Inflammatory macrophage treated with lipopolysaccharide for 4 hours (primary cell): ENCODE measurements at regions not wholly inside any gene's neighbourhood (a gene's known extent, or its start where the extent isn't known, plus 50 kb on each side); places are given as distances from the start of the nearest gene placed in this dataset.
"Not testable (repeated sequence)": the region's sequence is repeated elsewhere in the genome, so short reads cannot be mapped to it uniquely, and the experiment has no call there.

ENCODE experiments used
- DNase-seq: peaks from one replicate; pipeline ENCODE4 v3.0.0-alpha.2; 2020

DNA sequence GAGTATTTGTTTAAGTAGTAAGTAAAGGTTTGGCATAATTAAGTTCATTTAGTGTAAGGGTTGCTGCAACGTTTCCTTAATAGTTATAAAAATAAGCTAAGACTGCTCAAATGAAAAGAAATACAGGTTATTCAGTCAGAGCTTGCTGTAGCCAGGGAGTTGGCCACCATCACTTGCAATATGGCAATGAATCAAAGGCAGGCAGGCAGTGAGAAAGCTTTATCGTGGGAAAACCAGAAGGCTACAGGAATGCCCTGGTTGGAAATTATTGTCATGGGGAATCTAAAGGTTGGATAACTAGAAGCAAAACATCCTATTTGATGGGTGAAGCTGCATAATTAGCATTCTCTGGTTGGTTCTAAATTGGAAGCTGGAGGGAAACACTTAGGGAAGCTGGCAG is 1286.4 kb upstream of the CDH18 start:
- DNase-seq, result not testable (repeated sequence)

DNA sequence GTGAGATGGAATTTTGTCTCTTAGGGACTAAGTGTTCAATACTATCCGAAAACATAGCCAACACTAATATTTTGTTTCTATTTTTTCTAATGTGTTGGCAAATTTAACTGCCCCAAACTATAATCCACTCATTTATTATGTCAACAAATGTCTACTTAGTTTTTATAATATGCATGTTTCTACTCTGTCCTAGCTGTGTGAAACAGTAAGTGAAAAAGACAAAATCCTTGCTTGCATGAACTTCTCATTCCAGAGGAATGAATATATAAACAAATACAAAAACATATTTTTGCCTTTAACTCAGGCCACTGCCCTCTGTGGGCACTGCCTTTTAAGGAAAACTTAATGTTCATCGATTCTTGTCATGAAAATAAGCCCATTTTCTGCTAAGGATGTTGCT is 1275.4 kb upstream of the CDH18 start:
- DNase-seq, result no peak

DNA sequence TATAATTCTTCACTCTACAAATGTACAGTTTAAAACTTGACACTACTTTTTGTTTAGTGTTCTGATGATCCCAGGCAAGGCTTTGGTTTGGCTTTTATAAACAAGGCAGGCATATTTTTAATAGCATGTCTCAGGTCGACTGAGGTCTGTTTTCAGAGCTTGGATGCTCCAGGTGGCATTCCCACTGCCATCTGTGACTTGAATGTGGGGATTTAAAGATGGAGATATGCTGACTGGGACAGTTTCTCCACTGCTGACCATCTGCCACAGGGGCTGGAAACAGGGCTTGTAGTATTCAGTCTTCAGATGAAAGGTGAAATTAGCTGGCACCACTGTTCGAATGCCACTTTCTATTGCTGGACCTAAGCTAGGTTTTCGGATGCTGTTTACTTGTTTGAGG is 1266.2 kb upstream of the CDH18 start:
- no peak for DNase-seq

DNA sequence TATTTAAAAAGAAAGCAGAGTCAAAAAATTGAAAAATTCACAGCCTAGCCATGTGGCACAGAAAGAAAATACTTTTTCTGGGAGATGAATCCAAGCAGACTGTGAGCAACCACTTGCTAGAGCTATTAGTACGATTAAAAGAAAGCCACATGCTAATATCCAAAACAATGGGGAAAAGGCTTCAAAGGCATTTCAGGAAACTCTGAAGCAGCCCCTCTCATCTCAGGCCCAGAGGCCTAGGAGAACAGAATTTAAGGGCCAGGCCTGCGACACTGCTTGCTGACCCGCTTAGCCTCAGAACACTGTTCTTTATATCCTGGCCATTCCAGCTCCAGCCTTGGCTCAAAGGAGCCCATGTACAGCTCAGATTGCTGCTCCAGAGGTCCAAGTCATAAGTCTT is 1257.0 kb upstream of the CDH18 start:
- DNase-seq, result no peak

DNA sequence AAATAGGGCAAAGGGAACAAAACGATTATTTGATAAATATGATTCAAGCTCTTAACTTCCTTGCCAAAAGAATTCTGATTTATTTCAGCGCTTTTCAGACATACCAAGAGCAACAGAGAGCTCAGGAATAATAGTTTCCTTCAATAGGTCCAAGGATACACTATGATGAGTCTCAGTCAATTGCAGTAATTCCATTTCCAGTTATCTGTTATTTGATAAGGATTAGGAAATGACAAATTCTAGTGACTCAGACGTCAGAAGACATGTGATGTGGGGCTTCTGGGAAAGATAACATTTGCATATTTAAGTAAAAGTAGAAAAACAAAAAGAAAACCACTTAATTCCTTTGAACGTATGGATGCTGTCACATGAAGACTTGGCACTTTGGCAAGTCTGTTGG is 1250.8 kb upstream of the CDH18 start:
- DNase-seq, result no peak

DNA sequence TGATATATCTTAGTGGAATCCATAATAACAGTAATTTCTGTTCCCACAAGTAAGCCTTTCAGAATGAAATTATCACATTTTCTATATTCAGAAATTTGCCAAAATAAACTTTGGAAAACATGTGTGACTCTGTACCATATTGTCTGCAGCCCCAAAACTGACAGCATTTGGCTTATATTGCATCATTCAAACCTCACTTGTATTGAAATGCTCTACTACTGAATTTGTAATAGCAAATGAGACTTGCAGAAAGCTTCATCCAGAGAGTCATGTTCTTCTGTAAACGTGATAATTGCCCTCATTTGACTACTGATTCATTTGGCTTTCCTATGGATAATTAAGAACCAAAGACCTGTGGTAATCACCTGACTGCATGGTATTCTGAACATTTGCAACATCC is 1249.5 kb upstream of the CDH18 start:
- DNase-seq, result no peak

DNA sequence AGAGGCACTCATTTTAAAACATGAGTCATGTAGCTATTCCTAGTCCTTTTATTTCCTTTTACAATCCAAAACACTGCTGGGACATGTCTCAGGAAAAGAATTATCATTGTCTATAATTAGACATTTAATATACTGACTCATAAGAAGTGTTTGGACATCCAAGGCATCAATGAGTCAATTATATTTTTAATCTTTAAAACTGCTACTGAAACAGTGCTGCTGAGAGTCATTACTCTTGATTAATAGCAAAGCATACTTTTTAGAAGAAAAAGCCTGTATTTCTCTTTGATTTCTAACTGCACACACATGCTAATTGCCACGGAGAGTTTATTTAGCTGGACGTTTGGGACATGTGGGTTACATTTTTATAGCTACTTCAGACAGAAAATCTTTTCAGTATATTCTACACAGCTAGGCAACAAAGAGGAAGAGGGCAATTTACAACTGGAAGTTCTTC is 1249.0 kb upstream of the CDH18 start:
- DNase-seq, result no peak

DNA sequence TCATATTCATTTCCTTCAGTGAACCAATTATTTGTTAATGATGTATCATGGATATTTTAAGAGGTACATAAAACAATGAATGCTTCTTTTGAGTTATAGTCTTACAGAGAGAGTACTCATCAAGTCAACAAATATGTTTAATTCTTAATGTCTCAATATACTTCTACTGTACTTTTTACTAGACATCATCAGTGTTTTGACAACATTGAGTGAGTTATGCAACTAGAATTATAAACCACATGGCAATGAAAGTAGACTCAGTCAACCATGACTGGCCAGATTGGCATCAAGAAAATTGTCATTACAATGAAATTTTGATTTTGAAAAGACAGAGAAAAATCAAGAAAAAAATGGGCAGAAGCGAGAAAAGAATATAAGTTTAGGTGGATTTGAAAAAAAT is 1248.1 kb upstream of the CDH18 start:
- no peak for DNase-seq

DNA sequence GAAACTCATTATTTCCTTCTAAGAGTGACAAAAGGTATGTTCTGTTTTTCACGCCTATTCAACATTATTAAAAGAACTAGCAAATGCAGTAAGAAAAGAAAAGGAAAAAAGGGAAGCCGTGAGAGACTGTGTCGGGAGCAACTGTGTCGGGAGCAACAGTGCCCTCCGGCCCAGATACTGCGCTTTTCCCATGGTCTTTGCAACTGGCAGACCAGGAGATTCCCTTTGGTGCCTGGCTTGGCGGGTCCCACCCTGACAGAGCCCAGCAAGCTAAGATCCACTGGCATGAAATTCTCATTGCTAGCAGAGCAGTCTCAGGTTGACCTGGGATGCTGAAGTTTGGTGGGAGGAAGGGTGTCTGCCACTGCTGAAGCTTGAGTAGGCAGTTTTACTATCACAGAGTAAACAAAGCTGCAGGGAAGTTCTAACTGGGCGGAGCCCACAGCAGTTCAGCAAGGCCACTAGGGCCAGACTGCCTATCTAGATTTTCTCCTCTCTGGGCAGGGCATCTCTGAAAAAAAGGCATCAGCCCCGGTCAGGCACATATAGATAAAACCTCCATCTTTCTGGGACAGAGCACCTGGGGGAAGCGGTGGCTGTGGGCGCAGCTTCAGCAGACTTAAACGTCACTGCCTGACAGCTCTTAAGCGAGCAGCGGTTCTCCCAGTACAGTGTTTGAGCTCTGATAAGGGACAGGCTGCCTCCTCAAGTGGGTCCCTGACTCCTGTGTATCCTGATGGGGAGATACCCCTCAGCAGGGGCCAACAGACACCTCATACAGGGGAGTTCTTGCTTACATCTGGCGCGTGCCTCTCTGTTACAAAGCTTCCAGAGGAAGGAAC is 1237.4 kb upstream of the CDH18 start:
- DNase-seq, result no peak

DNA sequence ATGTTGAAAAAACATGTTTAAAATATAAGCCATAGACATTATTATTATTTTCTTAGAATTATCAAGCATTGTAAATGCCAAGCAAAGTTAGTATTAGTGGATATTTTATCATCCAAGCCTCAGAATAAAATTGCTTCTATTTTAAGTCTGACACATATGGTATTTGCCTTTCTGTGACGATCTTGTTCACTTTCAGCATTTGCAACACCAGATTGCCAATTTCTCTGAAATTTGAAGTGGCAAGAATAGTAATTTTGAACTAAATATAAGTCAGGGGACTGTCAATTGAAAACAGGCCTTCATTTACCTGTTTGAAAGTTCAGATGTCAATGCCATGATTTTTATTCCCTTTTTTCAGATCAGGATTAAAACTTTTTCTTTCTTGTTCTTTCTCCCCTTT is 1233.6 kb upstream of the CDH18 start:
- DNase-seq, result no peak

DNA sequence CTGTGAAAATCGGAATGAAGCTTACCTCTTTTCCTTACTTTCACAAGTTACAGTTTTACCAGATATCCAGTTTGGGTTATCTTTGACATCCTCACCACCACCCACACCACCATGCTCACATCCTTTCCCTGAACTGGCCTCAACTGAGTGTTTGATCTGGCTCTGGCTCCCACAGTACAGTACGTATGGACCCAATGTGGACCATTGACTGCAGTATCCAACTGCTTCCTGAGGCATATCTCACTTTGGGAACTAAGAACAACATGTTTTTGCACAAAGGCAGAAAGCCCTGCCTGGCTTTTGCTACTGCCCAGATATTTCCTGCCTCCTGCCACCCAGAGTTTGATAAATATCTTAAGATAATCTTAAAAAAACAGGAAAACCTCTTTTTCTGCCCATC is 1232.0 kb upstream of the CDH18 start:
- DNase-seq, result no peak

DNA sequence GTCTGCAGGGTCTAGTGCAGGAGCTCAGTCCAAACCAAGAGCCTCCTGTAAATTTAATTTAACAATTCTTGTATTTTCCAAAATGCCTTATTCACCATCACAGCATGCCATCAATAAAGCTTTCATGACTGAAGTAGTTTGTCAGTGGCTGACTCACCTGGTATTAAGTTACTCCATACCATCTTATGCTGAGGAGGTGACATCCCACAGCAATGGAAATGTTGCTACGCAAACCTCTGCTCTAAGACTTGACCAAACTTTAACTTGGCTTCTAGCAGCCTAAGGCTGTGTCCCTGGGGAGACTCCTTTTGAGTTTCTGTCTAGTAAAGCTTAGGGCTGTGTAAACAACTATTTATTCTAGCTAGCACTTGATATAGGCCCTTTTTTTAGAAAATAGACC is 1231.3 kb upstream of the CDH18 start:
- DNase-seq, result no peak

DNA sequence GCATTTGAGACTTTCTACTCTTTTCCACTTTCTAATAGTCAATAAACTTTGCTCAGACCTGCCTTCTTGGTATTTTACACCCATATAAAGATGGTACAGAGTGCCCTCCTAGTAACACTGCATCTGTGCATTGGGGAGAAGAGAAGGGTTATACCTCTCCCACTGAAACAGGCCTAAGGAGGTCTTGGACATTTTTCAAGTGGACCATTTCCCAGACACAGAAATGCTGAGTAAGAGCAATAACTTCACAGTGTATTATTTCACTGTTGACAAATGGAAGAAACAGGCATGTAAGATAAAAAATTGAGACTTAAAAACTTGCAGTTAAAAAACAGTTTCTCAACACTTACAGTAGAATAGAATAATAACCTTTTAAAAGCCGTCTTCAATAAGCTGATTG is 1224.0 kb upstream of the CDH18 start:
- DNase-seq, result no peak

DNA sequence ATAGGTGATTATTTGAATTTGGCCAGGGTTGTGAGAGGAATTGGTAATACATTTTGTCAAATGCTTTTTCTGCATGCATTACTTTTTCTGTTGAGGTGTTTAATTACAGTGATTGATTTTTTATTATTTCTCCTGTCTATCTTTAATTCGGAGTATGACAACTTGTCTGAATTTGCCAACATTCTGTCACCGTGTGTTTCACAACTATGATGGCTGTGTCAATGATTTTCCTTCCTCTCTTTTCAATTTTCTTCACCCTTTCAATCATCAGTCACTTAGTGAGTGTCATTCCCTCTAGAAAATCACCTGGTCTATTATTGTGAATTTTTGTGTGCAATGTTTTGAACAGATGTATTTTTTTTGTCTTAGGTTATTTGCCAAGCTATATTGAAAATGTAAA is 1221.4 kb upstream of the CDH18 start:
- no peak for DNase-seq

DNA sequence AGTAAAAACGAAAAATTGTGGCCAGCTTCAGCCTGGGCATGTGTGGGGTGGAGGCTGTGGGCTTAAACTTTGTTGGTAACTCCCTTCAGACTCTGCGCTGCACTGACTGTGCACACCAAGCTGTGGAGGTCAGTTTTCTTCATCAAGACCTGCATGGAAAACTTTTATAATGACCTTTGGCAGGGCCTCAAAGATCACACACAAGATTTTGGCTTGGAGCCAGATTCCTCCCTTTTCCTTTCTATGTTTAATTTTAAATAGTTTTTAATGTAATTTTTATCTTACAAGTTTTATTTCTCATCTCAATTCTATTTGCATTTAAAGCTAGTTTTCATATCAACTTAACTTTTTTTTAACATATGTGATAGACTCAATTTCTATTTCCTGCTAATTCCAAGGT is 1211.1 kb upstream of the CDH18 start:
- DNase-seq, result no peak

DNA sequence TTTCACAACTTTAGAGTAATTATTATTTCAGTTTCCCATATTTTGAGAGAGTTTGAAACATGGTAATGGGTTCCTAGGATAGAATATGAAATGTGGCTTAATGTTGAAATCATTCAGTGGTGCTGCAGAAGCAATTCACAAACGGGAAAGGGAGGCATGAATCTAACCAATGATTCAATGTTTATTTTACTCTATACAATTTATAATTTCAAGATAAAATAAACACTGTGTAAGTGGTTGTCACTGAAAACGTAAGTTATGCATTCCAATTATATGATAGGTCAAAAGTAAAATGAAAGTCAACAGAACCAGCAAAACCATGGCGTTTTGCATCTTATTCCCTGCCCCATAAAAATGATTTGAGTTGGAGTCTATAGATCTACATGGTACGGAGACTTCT is 1207.1 kb upstream of the CDH18 start:
- DNase-seq, result no peak

DNA sequence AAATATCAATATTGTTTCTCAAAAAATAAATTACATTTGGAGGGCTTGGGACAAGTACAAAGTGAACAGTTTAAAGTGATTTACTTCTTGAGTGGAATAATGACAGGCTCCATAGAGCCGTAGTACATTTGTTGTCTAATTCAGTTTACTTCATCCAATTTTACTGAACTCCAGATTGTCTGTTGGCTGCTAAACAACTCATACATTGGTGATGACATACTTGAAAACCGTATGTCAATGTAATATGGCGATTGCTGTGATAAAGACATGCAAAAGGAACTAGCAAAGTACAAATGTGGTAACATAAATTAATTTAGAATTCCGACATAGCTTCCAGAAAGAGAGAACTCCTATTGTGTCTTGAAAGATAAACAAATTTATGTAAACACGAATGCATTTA is 1197.5 kb upstream of the CDH18 start:
- no peak for DNase-seq

DNA sequence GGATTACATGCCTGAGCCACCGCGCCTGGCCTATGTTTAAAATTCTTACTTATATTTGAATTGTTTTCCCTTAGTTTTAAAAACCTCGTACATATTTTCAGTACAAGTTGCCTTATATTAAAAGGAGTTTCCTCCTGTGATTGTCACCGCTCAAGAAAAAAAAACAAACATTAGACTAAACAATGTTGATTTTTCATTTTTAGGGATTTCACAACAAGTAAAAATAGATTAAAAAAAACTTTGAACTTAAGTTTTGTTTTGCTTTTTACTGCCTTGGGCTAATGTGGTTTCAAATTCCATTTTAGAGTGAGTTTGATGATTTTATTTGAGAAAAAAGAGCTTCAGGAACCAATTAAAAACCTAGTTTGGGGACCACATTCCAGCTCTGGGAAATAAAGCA is 1196.6 kb upstream of the CDH18 start:
- no peak for DNase-seq

DNA sequence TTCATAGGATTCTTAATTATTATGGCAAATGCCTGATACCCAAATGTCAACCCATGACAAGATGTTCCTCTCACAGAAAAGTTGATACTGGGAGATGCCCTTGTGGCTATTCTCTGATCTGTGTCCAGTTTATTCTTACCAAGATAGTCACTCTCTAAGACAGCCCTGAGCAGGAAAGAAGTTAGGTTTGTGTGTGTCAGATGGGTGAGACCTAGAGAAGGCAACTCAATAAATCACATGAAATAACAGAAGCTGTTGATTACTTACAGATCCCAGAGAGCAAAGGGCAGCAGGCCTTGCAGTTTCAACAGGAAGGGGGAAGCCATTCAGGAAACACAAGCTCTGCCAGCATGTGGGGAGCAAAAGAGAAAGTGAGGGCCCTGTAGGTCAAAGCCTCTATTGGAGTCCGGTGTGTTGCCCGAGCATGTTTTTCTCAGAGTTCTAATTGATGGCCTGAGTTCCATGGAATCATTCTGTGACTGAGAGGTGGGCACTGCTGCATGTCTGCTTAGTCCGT is 1193.7 kb upstream of the CDH18 start:
- DNase-seq, result no peak

DNA sequence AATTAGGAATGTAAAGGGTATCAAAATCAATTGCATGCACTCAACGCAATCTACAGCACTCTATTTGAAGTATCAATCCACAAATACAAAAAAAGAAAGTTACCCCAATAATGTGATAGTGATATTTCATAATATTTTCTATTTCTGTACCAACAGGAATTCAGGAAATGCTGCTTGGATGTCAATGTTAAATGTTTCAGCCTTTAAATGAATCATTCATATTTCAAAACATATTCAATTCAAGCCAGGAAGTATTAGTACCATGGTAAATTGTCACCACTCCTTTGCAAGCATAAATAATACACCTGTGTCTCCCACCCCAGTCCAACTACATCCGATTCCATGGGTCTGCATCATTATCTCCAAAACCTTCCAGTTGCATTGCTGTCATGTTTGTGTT is 1185.5 kb upstream of the CDH18 start:
- DNase-seq, result no peak

DNA sequence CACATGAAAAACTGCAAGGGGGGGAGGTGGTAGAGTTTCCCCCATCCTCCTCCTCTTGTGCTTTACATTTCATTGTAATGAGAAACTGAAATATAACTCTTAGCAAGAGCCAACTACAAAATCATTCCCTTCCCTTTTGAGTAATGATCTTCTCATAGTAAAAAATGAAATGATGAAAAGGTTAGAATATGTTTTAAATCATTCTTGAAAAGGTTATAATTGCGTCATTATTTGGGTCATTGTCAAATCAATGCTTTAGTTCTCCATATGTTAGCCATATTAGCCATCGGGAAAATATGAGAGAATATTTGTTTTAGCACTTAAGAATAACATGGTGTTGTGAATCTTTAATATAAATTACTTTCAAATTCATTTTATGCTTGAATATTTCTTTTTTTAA is 1185.0 kb upstream of the CDH18 start:
- no peak for DNase-seq

DNA sequence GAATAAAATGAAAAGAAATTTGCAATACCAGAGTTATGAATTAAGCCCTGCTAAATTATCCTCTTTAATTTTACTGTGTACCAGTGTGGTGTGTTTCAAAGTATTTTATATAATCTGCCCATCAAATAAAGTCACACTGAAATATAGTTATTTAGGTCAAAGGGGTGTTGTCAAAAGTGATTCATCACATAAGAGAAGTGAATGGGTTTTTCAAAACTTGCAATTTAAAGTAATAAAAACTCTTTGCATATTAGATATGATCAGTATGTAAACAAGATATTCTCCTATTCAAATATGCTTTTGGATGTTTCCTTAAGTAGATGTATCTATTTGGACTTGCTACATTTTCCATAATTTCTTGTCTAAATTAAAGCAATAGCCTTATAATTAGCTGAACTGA is 1183.0 kb upstream of the CDH18 start:
- no peak for DNase-seq

DNA sequence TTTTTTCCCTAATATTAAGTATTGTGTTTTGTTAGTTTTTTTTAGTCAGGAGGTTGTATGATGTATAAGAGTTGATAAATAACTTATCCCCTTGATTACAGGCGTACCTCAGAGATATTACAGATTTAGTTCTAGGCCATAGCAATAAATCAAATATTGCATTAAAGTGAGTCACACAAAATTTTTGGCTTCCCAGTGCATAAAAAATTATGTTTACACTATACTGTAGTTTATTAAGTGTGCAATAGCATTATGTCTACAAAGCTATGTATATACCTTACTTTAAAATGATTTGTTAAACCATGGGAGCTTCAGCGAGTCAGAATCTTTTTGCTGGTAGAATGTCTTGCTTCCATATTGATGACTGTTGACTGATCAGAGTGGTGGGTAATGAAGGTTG is 1180.6 kb upstream of the CDH18 start:
- DNase-seq, result no peak

DNA sequence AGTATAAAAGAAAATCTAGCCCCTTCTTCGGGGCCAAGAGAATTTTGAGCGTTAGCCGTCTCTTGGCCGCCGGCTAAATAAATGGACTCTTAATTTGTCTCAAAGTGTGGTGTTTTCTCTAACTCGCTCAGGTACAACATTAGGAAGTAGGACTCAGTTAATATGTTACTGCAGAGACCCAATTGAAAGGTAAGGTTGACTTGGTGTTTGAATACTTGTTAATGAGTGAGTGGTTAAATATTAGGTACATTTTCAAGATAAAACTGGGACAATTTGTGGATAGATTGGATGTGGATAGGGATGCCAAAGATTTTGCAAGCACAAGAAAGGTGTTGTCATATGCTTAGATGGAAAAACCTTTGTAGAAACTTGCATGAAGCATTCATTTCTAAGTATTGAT is 1177.3 kb upstream of the CDH18 start:
- no peak for DNase-seq

DNA sequence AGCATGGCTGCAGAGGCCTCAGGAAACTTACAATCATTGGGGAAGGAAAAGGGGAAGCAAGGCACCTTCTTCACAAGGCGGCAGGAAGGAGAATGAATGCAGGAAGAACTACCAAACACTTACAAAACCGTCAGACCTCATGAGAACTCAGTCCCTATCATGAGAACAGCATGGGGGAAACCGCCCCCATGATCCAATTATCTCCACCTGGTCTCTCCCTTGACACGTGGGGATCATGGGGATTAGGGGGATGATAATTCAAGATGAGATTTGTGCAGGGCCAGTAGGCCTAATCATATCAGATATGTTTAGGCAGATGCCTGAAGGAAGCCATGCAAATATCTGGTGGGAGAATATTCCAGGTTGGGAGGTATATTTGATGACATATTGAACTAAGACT is 1176.4 kb upstream of the CDH18 start:
- no peak for DNase-seq
